ENCODE measurements at regions not wholly inside any gene's neighbourhood (a gene's known extent, or its start where the extent isn't known, plus 50 kb on each side); places are given as distances from the start of the nearest gene placed in this dataset.

DNA sequence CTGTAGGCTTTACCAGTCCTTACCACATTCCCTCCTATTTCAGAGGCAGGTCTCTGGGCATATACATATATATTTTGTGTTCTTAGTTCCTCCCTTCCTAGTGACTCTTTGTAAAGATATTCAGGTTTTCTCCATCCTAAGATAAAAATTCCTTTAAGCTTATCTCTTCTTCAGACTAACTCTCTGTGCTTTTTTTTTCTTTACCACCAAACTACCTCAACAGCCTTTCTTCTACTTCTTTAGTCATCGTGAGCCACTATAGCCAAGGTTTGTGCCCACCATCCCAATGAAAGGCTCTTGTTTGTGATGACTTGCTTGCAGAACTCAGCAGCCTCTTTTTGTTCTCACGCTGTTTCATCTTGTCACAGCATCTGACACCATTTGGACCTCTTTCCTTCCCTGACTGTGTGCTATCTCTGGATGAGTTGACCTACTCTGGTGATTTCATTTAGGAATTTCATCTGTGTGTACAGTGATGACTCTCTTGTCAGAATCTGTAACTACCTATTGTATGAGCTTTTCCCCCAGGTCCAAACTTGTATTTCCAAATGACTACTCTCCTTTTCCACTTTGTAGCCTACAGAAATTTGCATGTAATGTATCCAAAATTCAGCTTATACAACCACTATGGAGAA lies 59.0 kb upstream of the MACF1 start:
- H4K5ac ChIP-seq (ENCODE audit: low read length) = no peak overlapping the region
- no peak overlapping the region for H2AK5ac ChIP-seq (ENCODE audit: low read length)
- H3K4me2 ChIP-seq (ENCODE audit: low read length) = no peak overlapping the region
- H3K18ac ChIP-seq (ENCODE audit: low read length) = no peak overlapping the region
- no peak for DNase-seq
- H4K8ac ChIP-seq (ENCODE audit: low read depth, low read length) = no peak overlapping the region
- no peak overlapping the region for H3K27ac ChIP-seq (ENCODE audit: low read depth, low read length)
- H3K9ac ChIP-seq (ENCODE audit: low read length) = no peak overlapping the region
- H3K4me3 ChIP-seq (ENCODE audit: low read length) = no peak overlapping the region
- no peak overlapping the region for H2BK5ac ChIP-seq (ENCODE audit: low read length)
- H2BK15ac ChIP-seq (replicated peaks; ENCODE audit: low read depth) = no peak overlapping the region
- H2BK120ac ChIP-seq (ENCODE audit: low read depth, low read length) = no peak overlapping the region
- H3K23ac ChIP-seq (ENCODE audit: low read length) = no peak overlapping the region
- peaks cover 7% of the 10 kb centered on the region for H3K79me1 ChIP-seq (ENCODE audit: low read length)
- H3K79me2 ChIP-seq (ENCODE audit: control insufficient read depth, insufficient read depth, low read length) = peaks cover 12% of the 10 kb centered on the region
- H3K56ac ChIP-seq (ENCODE audit: low read length) = no peak overlapping the region
- WGBS (ENCODE audit: extremely low coverage, insufficient coverage, low lambda C conversion rate) = no CpG with 5 or more reads among the region's 2 CpGs
- H3K4me1 ChIP-seq (ENCODE audit: control insufficient read depth, low read depth, low read length) = no peaks in the 10 kb centered on the region
- H3K27me3 ChIP-seq (ENCODE audit: insufficient read depth, low read length, poor library complexity) = no peaks in the 10 kb centered on the region
- no peak overlapping the region for H3K4ac ChIP-seq (ENCODE audit: low read depth, low read length)
- no peaks in the 10 kb centered on the region for H3K36me3 ChIP-seq (ENCODE audit: control insufficient read depth, insufficient read depth, low read length)

- no peak overlapping the region for H4K8ac ChIP-seq (ENCODE audit: low read depth, low read length)
- peaks cover 2% of the 10 kb centered on the region for H3K4me1 ChIP-seq (ENCODE audit: control insufficient read depth, low read depth, low read length)
- no peak overlapping the region for H3K23ac ChIP-seq (ENCODE audit: low read length)
- H2BK15ac ChIP-seq (replicated peaks; ENCODE audit: low read depth) = no peak overlapping the region
- peaks cover 12% of the 10 kb centered on the region for H3K79me2 ChIP-seq (ENCODE audit: control insufficient read depth, insufficient read depth, low read length)
- no peak overlapping the region for H2BK5ac ChIP-seq (ENCODE audit: low read length)
- H3K56ac ChIP-seq (ENCODE audit: low read length) = no peak overlapping the region
- H3K9ac ChIP-seq (ENCODE audit: low read length) = no peak overlapping the region
- H3K4ac ChIP-seq (ENCODE audit: low read depth, low read length) = no peak overlapping the region
- H2BK120ac ChIP-seq (ENCODE audit: low read depth, low read length) = no peak overlapping the region
- H3K27me3 ChIP-seq (ENCODE audit: insufficient read depth, low read length, poor library complexity) = no peaks in the 10 kb centered on the region
- no peak overlapping the region for H3K18ac ChIP-seq (ENCODE audit: low read length)
- no peak overlapping the region for H3K4me3 ChIP-seq (ENCODE audit: low read length)
- no peaks in the 10 kb centered on the region for H3K36me3 ChIP-seq (ENCODE audit: control insufficient read depth, insufficient read depth, low read length)
- DNase-seq = no peak
- H3K79me1 ChIP-seq (ENCODE audit: low read length) = peaks cover 7% of the 10 kb centered on the region
- no peak overlapping the region for H2AK5ac ChIP-seq (ENCODE audit: low read length)
- no peak overlapping the region for H4K5ac ChIP-seq (ENCODE audit: low read length)
- no peak overlapping the region for H3K27ac ChIP-seq (ENCODE audit: low read depth, low read length)
- no peak overlapping the region for H3K4me2 ChIP-seq (ENCODE audit: low read length)
Observed at GRCh38 chr1:39146681-39147080, 57.8 kb upstream of the MACF1 start.

DNA sequence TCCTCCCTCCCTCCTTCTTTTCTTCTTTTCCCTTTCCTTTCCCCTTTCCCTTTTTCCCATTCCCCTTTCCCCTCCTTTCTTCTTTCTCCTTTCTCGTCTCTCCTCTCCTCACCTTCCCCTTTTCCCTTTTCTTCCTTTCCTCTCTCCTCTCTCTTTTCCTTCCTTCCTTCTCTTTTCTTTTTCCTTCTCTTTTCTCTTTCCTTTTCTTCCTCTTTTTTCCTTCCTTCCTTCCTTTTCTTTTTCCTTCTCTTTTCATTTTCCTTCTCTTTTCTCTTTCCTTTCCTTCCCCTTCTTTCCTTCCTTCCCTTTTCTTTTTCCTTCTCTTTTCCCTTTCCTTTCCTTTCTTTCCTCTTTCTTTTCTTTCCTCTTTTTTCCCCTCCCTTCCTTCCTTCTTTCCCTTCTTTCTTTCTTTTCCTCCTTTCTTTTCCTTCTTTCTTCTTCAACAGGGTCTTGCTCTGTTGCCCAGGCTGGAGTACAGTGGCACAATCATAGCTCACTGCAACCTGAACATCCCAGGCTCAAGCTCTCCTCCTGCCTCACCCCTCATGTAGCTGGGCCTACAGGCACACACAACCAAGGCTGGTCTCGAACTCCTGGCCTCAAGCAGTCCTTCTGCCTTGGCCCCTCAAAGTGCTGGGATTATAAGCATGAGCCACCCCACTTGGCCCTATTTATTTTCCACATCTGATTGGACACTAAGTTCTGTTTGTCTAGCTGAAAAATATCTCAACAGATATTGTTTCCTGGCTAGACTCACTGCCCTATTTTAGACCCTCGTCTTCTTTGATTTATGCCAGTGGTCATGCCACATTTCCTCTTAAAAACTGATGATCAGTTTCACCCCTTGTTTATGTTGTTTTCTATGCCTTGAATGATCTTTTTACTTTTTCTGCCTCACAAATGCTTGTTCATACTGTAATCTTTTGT lies 57.1 kb upstream of the MACF1 start:
- Histone ChIP-seq H3K18ac (ENCODE audit: low read length) (no peak overlapping the region), H3K4me2 (ENCODE audit: low read length) (no peak overlapping the region), H2BK5ac (ENCODE audit: low read length) (no peak overlapping the region), H2BK15ac (replicated peaks; ENCODE audit: low read depth) (no peak overlapping the region), H3K9ac (ENCODE audit: low read length) (no peak overlapping the region), H3K56ac (ENCODE audit: low read length) (no peak overlapping the region), H3K4me1 (ENCODE audit: control insufficient read depth, low read depth, low read length) (peaks cover 2% of the 10 kb centered on the region), H4K5ac (ENCODE audit: low read length) (no peak overlapping the region), H3K4me3 (ENCODE audit: low read length) (no peak overlapping the region), H4K8ac (ENCODE audit: low read depth, low read length) (no peak overlapping the region), H2BK120ac (ENCODE audit: low read depth, low read length) (no peak overlapping the region), H3K79me1 (ENCODE audit: low read length) (peaks cover 7% of the 10 kb centered on the region), H3K27me3 (ENCODE audit: insufficient read depth, low read length, poor library complexity) (no peaks in the 10 kb centered on the region), H3K79me2 (ENCODE audit: control insufficient read depth, insufficient read depth, low read length) (peaks cover 12% of the 10 kb centered on the region), H3K36me3 (ENCODE audit: control insufficient read depth, insufficient read depth, low read length) (no peaks in the 10 kb centered on the region), H3K4ac (ENCODE audit: low read depth, low read length) (no peak overlapping the region), H3K23ac (ENCODE audit: low read length) (no peak overlapping the region), H2AK5ac (ENCODE audit: low read length) (no peak overlapping the region), H3K27ac (ENCODE audit: low read depth, low read length) (no peak overlapping the region)
- WGBS (ENCODE audit: extremely low coverage, insufficient coverage, low lambda C conversion rate) = 93% methylated on average over 1 of the region's 3 CpGs
- no peak for DNase-seq

DNA sequence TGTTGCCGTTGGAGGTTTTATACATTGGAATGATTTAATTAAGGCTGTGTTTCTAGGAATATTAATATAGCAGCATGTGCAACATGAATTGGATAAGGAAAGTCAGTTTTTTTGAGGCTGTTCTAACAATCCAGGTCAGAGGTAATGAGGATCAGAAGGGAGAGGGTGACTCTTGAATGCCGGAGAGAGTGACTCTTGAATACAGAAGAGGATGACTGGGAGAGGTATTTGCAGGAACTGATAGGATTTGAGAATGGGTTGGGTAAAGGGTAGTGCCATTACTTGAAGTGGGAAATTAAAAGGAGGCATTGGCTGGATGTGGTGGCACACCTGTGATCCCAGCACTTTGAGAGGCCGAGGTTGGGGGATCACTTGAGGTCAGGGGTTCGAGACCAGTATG lies 55.6 kb upstream of the MACF1 start:
- no peak overlapping the region for H3K4ac ChIP-seq (ENCODE audit: low read depth, low read length)
- no peaks in the 10 kb centered on the region for H3K36me3 ChIP-seq (ENCODE audit: control insufficient read depth, insufficient read depth, low read length)
- H3K79me1 ChIP-seq (ENCODE audit: low read length) = peaks cover 7% of the 10 kb centered on the region
- H3K4me1 ChIP-seq (ENCODE audit: control insufficient read depth, low read depth, low read length) = peaks cover 2% of the 10 kb centered on the region
- no peak overlapping the region for H2BK5ac ChIP-seq (ENCODE audit: low read length)
- H3K4me3 ChIP-seq (ENCODE audit: low read length) = no peak overlapping the region
- no peak overlapping the region for H2AK5ac ChIP-seq (ENCODE audit: low read length)
- no peak overlapping the region for H4K8ac ChIP-seq (ENCODE audit: low read depth, low read length)
- H3K4me2 ChIP-seq (ENCODE audit: low read length) = no peak overlapping the region
- H2BK15ac ChIP-seq (replicated peaks; ENCODE audit: low read depth) = no peak overlapping the region
- H3K9ac ChIP-seq (ENCODE audit: low read length) = no peak overlapping the region
- H2BK120ac ChIP-seq (ENCODE audit: low read depth, low read length) = no peak overlapping the region
- no peak overlapping the region for H3K56ac ChIP-seq (ENCODE audit: low read length)
- H3K27ac ChIP-seq (ENCODE audit: low read depth, low read length) = no peak overlapping the region
- no peak overlapping the region for H4K5ac ChIP-seq (ENCODE audit: low read length)
- peak overlapping the region; percentile 53 for H3K18ac ChIP-seq (ENCODE audit: low read length)
- H3K79me2 ChIP-seq (ENCODE audit: control insufficient read depth, insufficient read depth, low read length) = peaks cover 10% of the 10 kb centered on the region
- WGBS (ENCODE audit: extremely low coverage, insufficient coverage, low lambda C conversion rate) = no CpG with 5 or more reads among the region's 4 CpGs
- H3K27me3 ChIP-seq (ENCODE audit: insufficient read depth, low read length, poor library complexity) = no peaks in the 10 kb centered on the region
- no peak for DNase-seq
- no peak overlapping the region for H3K23ac ChIP-seq (ENCODE audit: low read length)

DNA sequence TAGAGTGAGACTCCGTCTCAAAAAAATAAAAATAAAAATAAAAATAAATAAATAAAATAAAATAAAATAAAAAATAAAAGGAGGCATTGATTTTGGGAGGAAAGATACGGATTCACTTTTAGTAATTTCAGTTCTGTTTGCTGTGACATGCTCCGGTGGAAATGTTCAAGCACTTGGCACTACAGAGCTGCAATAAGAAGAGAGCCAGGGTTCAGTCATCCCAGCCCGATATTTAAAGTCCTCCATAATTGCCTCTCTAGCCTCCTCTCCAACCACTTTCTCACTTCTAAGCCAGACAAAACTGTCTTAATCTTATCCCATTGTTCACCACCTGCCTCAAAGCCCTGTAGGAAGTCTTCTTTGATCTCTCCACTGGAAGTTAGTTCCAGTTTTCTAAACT lies 55.0 kb upstream of the MACF1 start:
- no peak for DNase-seq
- peaks cover 10% of the 10 kb centered on the region for H3K79me2 ChIP-seq (ENCODE audit: control insufficient read depth, insufficient read depth, low read length)
- H3K4me1 ChIP-seq (ENCODE audit: control insufficient read depth, low read depth, low read length) = peaks cover 2% of the 10 kb centered on the region

More for the DNA sequence above, 55.0 kb upstream of the MACF1 start:
- Histone ChIP-seq H3K4me2 (ENCODE audit: low read length) (no peak overlapping the region), H3K18ac (ENCODE audit: low read length) (no peak overlapping the region), H3K79me1 (ENCODE audit: low read length) (peaks cover 7% of the 10 kb centered on the region), H3K56ac (ENCODE audit: low read length) (no peak overlapping the region), H4K5ac (ENCODE audit: low read length) (no peak overlapping the region), H2AK5ac (ENCODE audit: low read length) (no peak overlapping the region), H2BK15ac (replicated peaks; ENCODE audit: low read depth) (no peak overlapping the region), H2BK120ac (ENCODE audit: low read depth, low read length) (no peak overlapping the region), H3K27ac (ENCODE audit: low read depth, low read length) (no peak overlapping the region), H3K4me3 (ENCODE audit: low read length) (no peak overlapping the region), H3K27me3 (ENCODE audit: insufficient read depth, low read length, poor library complexity) (no peaks in the 10 kb centered on the region), H3K23ac (ENCODE audit: low read length) (no peak overlapping the region), H2BK5ac (ENCODE audit: low read length) (no peak overlapping the region), H4K8ac (ENCODE audit: low read depth, low read length) (no peak overlapping the region), H3K4ac (ENCODE audit: low read depth, low read length) (no peak overlapping the region), H3K36me3 (ENCODE audit: control insufficient read depth, insufficient read depth, low read length) (no peaks in the 10 kb centered on the region), H3K9ac (ENCODE audit: low read length) (no peak overlapping the region)
- WGBS (ENCODE audit: extremely low coverage, insufficient coverage, low lambda C conversion rate) = no CpG with 5 or more reads among the region's 4 CpGs
